Karpas-422 (cell line): ENCODE measurements at regions not wholly inside any gene's neighbourhood (a gene's known extent, or its start where the extent isn't known, plus 50 kb on each side); places are given as distances from the start of the nearest gene placed in this dataset.
A peak's percentile ranks its signal among the peaks of the same experiment; 100 is the strongest.

Experiments
- DNase-seq: peaks from one replicate; pipeline ENCODE4 v3.0.0-alpha.2; 2015
- H2AFZ ChIP-seq: fragments of 200-600 bp; sonication (generic); 2 replicates; pipeline ENCODE4 v1.6.1; 2014; ENCODE audit warnings: antibody characterized with exemption, low read length, mixed read lengths
- H3K27ac ChIP-seq: fragments of 200-600 bp; sonication (generic); 2 replicates; pipeline ENCODE4 v1.5.1; 2014; ENCODE audit warnings: mild to moderate bottlenecking, low read length, moderate library complexity
- H3K27me3 ChIP-seq: fragments of 200-600 bp; sonication (generic); 2 replicates; pipeline ENCODE4 v1.6.1; 2014; ENCODE audit warnings: low read length, mixed read lengths
- H3K36me3 ChIP-seq: fragments of 200-600 bp; sonication (generic); 2 replicates; pipeline ENCODE4 v1.6.1; 2014; ENCODE audit warnings: low read length, mixed read lengths; ENCODE audit not compliant: insufficient read depth
- H3K4me1 ChIP-seq: fragments of 200-600 bp; sonication (generic); 2 replicates; pipeline ENCODE4 v1.6.1; 2014; ENCODE audit warnings: mild to moderate bottlenecking, low read length, mixed read lengths
- H3K4me2 ChIP-seq: fragments of 200-600 bp; sonication (generic); 2 replicates; pipeline ENCODE4 v1.6.1; 2014; ENCODE audit warnings: low read length, low read depth, mild to moderate bottlenecking; ENCODE audit not compliant: poor library complexity, severe bottlenecking
- H3K4me3 ChIP-seq: fragments of 200-600 bp; sonication (generic); 2 replicates; pipeline ENCODE4 v1.5.1; 2014; ENCODE audit warnings: mild to moderate bottlenecking, antibody characterized with exemption, low read length, mixed read lengths
- H3K79me2 ChIP-seq: fragments of 200-600 bp; sonication (generic); 2 replicates; pipeline ENCODE4 v1.6.1; 2014; ENCODE audit warnings: mild to moderate bottlenecking, low read length, mixed read lengths
- H3K9ac ChIP-seq: fragments of 200-600 bp; sonication (generic); 2 replicates; pipeline ENCODE4 v1.6.0; 2014; ENCODE audit warnings: low read length
- H3K9me2 ChIP-seq: fragments of 200-600 bp; sonication (generic), shearing (Covaris generic); replicated peaks from 2 replicates; pipeline ENCODE4 v1.6.0; 2014; ENCODE audit warnings: mild to moderate bottlenecking, low read length, moderate library complexity; ENCODE audit not compliant: insufficient read depth
- H3K9me3 ChIP-seq: fragments of 300-700, 200-600 bp; sonication (generic); 2 replicates; pipeline ENCODE4 v1.6.1; 2014; ENCODE audit warnings: low read length, mixed read lengths
- H4K20me1 ChIP-seq: fragments of 200-600 bp; sonication (generic); 2 replicates; pipeline ENCODE4 v1.6.1; 2014; ENCODE audit warnings: mild to moderate bottlenecking, antibody characterized with exemption, low read length, low read depth; ENCODE audit not compliant: insufficient read depth

DNA sequence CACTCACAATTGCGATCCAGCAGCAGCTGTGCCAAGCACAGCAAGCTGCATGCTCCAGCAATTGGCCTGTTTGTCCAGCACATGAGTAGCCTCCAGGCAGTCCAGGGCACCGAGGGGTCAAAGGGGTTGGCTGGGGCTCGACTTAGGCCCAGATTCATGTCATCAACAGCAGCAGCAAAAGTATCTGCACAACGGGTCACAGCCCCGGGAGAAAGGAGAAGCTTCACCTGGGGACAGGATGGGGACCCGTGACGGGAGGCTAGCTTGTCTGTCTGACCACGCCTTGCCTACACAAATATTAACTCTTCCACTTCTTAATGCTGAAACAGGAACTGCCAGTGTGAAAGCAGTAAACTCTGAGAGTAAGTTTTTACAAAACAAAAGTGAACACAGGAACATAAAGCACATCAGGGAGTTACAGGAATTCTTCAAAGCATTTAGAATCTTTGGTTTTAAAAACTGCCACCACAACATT lies 191.2 kb downstream of the PIK3R1 start:
- no peaks in the 10 kb centered on the region for H3K4me1 ChIP-seq
- no peaks in the 10 kb centered on the region for H4K20me1 ChIP-seq
- H3K27me3 ChIP-seq: no peaks in the 10 kb centered on the region
- no peaks in the 10 kb centered on the region for H3K36me3 ChIP-seq
- no peak overlapping the region for H3K27ac ChIP-seq
- H3K79me2 ChIP-seq: no peaks in the 10 kb centered on the region
- H3K9ac ChIP-seq: no peak overlapping the region
- H3K9me3 ChIP-seq: no peaks in the 10 kb centered on the region
- DNase-seq: no peak
- no peak overlapping the region for H3K4me3 ChIP-seq
- no peaks in the 10 kb centered on the region for H3K9me2 ChIP-seq
- H3K4me2 ChIP-seq: no peak overlapping the region
- no peak overlapping the region for H2AFZ ChIP-seq

DNA sequence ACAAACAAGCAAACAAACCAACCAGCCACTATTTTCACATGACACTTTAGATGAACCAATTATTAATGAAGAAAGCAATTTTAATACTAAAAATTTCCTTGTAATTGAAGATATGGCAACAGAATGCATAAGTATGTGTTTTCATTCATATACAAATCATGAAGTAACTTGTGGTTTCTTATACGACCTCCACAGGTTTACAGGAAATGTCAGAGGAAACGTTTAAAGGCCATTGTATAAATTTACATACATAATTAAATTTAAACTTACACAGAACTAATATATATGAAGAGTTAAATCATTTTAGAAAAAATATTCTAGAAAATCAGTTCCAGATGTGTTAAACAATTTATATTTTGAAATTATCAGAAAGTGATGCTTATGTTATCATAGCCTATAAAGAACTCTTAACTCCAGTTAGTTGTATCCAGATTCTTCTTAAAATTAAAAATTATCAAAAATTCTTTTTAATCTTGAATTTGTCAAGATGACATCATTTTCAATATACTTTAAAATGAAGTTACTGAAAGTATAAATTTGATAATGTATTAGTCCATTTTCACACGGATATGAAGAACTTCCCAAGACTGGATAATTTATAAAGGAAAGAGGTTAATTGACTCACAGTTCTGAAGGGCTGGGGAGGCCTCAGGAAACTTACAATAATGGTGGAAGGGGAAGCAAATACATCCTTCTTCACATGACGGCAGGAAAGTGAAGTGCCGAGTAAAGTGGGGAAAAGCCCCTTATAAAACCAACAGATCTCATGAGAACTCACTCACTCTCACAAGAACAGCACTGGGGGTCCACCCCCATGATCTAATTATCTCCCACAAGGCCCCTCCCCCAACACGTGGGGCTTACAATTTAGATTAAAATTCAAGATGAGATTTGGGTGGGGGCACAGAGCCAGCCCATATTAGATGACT lies 192.0 kb downstream of the PIK3R1 start:
- H3K79me2 ChIP-seq: no peaks in the 10 kb centered on the region
- H3K9me2 ChIP-seq: no peaks in the 10 kb centered on the region
- no peaks in the 10 kb centered on the region for H3K27me3 ChIP-seq
- H3K9ac ChIP-seq: no peak overlapping the region
- no peak overlapping the region for H3K4me2 ChIP-seq
- H2AFZ ChIP-seq: no peak overlapping the region
- no peaks in the 10 kb centered on the region for H3K4me1 ChIP-seq
- no peaks in the 10 kb centered on the region for H3K36me3 ChIP-seq
- no peaks in the 10 kb centered on the region for H4K20me1 ChIP-seq
- no peak overlapping the region for H3K27ac ChIP-seq
- no peaks in the 10 kb centered on the region for H3K9me3 ChIP-seq
- DNase-seq: no peak
- no peak overlapping the region for H3K4me3 ChIP-seq

DNA sequence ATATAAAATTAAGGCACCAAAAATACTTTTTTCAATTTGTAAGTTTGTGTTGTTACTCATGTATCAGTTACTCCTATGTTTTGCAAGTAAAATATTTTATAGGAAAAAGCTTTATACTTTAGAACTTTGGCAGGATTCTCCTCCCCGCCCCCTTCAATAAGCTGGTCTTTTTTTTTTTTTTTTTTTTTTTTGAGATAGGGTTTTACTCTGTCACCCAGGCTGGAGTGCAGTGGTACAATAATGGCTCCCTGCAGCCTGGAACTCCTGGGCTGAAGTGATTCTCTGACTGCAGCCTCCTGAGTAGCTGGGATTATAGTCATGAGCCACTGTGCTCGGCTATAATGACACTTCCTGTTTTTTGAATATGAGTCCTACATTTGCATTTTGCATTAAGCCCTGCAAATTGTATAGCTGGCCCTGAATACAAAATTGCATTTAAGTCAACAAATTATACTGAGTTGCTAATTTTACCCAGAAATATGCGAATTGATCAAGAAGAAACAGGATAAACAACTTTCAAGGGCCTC lies 192.9 kb downstream of the PIK3R1 start:
- H2AFZ ChIP-seq: no peak overlapping the region

GRCh38 chr5:68409259-68409658 lies 193.7 kb downstream of the PIK3R1 start:
- Histone ChIP-seq H3K4me2 (no peak overlapping the region), H4K20me1 (no peaks in the 10 kb centered on the region), H3K4me3 (no peak overlapping the region), H3K9me3 (no peaks in the 10 kb centered on the region), H3K9ac (no peak overlapping the region), H3K27ac (no peak overlapping the region), H3K27me3 (no peaks in the 10 kb centered on the region), H2AFZ (no peak overlapping the region), H3K4me1 (no peaks in the 10 kb centered on the region), H3K9me2 (no peaks in the 10 kb centered on the region), H3K79me2 (no peaks in the 10 kb centered on the region), H3K36me3 (no peaks in the 10 kb centered on the region)
- no peak for DNase-seq

More for the DNA sequence above, 192.9 kb downstream of the PIK3R1 start:
- Histone ChIP-seq H3K9me3 (no peaks in the 10 kb centered on the region), H3K9me2 (no peaks in the 10 kb centered on the region), H3K27ac (no peak overlapping the region), H3K36me3 (no peaks in the 10 kb centered on the region), H3K4me2 (no peak overlapping the region), H3K4me3 (no peak overlapping the region), H3K9ac (no peak overlapping the region), H3K4me1 (no peaks in the 10 kb centered on the region), H3K79me2 (no peaks in the 10 kb centered on the region), H3K27me3 (no peaks in the 10 kb centered on the region), H4K20me1 (no peaks in the 10 kb centered on the region)
- DNase-seq: peak; percentile 63

GRCh38 chr5:68411161-68411560 lies 195.6 kb downstream of the PIK3R1 start:
- Histone ChIP-seq H3K27me3 (no peaks in the 10 kb centered on the region), H4K20me1 (no peaks in the 10 kb centered on the region), H3K4me1 (no peaks in the 10 kb centered on the region), H3K9me2 (no peaks in the 10 kb centered on the region), H3K79me2 (no peaks in the 10 kb centered on the region), H3K36me3 (no peaks in the 10 kb centered on the region), H3K4me3 (no peak overlapping the region), H3K27ac (no peak overlapping the region), H3K4me2 (no peak overlapping the region), H2AFZ (no peak overlapping the region), H3K9ac (no peak overlapping the region), H3K9me3 (no peaks in the 10 kb centered on the region)
- DNase-seq: no peak

DNA sequence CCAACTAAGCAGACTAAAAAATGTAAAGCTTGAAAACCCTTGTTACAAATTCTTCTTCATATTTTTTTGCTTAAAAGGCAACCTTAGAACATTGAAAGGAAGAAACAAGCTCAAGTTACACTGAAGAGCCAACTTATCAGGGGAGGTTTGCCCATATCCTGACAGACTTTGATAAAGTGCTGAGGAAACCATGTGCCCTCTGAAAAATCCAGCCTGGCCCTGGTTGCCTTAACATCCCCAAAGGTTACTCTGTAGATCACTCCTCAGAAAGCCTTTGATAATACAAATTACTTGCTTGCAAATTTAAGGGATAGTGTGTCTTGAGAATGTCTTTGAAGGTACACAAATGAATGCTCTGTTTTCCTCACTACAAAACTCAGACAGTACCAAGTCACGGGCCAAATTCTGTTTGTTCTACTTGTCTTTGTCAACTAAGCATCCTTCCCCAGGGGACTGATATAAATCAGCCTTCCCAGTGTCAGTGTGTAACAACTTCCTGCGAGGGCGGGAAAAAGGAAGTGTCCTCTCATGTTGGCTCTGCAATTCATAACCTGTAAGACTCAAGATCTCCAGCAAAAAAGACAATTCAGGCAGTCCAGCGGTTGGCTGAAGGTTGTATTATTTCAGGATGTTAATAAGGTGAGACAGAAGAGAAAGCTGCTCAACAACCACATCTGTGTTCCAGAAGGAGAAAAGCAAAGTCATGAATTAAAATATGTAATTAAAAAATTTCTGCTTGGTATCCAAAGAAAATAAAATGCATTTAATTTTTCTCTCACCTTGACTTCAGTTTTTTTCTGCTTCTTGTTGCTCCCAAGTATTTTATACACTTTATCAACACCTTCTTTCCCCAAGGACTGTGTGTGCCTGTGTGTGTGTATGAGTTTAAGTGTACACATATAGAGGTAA lies 199.9 kb downstream of the PIK3R1 start:
- H3K9ac ChIP-seq: no peak overlapping the region
- no peak overlapping the region for H2AFZ ChIP-seq

DNA sequence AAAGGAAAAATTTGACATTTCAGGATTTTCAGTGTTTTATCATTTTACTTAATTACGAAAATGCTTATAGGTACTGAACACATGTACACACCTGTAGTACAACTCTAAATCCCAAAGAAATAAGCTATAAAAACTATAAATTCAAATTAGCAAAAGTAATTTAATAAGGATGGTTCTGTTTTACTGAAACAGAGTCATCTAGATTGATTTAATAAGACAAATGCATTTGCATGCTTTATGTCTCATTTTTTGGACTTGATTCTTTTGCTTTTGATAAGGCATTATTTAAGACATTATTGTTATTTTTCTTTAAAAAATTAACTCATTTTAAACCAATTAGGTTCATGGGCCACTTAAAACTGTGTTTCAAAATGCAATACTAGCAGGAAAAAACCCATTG lies 201.2 kb downstream of the PIK3R1 start:
- Histone ChIP-seq H3K4me2 (no peak overlapping the region), H3K9me2 (no peaks in the 10 kb centered on the region), H3K79me2 (no peaks in the 10 kb centered on the region), H3K36me3 (no peaks in the 10 kb centered on the region), H3K4me3 (no peak overlapping the region), H4K20me1 (no peaks in the 10 kb centered on the region), H3K9ac (no peak overlapping the region), H3K4me1 (no peaks in the 10 kb centered on the region), H2AFZ (no peak overlapping the region), H3K27ac (no peak overlapping the region), H3K9me3 (no peaks in the 10 kb centered on the region), H3K27me3 (no peaks in the 10 kb centered on the region)
- no peak for DNase-seq

More for the DNA sequence above, 199.9 kb downstream of the PIK3R1 start:
- DNase-seq: no peak
- Histone ChIP-seq H3K4me3 (no peak overlapping the region), H3K4me1 (no peaks in the 10 kb centered on the region), H3K36me3 (no peaks in the 10 kb centered on the region), H3K4me2 (no peak overlapping the region), H3K9me2 (no peaks in the 10 kb centered on the region), H3K27me3 (no peaks in the 10 kb centered on the region), H3K9me3 (no peaks in the 10 kb centered on the region), H4K20me1 (no peaks in the 10 kb centered on the region), H3K27ac (no peak overlapping the region), H3K79me2 (no peaks in the 10 kb centered on the region)

DNA sequence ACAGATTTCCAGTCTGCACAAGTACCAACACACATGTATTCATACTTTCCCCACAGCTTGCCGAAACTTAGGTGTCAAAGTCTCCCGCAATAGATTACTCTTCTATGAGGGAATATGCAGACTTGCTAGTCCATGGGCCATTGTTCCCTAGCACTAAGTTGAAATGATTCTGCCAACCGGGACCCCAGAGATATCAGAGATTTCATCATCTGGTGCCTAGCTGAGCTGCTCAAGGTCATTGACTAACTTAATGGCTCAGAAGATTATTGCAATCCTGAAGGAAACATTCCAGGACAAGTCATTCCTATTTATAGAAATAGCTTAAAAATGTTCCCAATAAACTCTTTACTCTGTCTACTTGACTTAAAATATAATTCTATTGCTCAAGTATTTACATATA lies 202.6 kb downstream of the PIK3R1 start:
- Histone ChIP-seq H3K79me2 (no peaks in the 10 kb centered on the region), H3K4me1 (no peaks in the 10 kb centered on the region), H3K9me3 (no peaks in the 10 kb centered on the region), H3K4me3 (no peak overlapping the region), H3K9me2 (no peaks in the 10 kb centered on the region), H3K9ac (no peak overlapping the region), H4K20me1 (no peaks in the 10 kb centered on the region), H3K4me2 (no peak overlapping the region), H3K36me3 (no peaks in the 10 kb centered on the region), H3K27me3 (no peaks in the 10 kb centered on the region), H3K27ac (no peak overlapping the region), H2AFZ (no peak overlapping the region)
- no peak for DNase-seq
